Smooth muscle cell of the brain vasculature (primary cell): ENCODE measurements at regions not wholly inside any gene's neighbourhood (a gene's known extent, or its start where the extent isn't known, plus 50 kb on each side); places are given as distances from the start of the nearest gene placed in this dataset.
"Not testable (repeated sequence)": the region's sequence is repeated elsewhere in the genome, so short reads cannot be mapped to it uniquely, and the experiment has no call there.

Experiments
- DNase-seq: peaks from one replicate; pipeline ENCODE4 v3.0.0-alpha.2; 2012; ENCODE audit warnings: low read depth, low spot score

DNA sequence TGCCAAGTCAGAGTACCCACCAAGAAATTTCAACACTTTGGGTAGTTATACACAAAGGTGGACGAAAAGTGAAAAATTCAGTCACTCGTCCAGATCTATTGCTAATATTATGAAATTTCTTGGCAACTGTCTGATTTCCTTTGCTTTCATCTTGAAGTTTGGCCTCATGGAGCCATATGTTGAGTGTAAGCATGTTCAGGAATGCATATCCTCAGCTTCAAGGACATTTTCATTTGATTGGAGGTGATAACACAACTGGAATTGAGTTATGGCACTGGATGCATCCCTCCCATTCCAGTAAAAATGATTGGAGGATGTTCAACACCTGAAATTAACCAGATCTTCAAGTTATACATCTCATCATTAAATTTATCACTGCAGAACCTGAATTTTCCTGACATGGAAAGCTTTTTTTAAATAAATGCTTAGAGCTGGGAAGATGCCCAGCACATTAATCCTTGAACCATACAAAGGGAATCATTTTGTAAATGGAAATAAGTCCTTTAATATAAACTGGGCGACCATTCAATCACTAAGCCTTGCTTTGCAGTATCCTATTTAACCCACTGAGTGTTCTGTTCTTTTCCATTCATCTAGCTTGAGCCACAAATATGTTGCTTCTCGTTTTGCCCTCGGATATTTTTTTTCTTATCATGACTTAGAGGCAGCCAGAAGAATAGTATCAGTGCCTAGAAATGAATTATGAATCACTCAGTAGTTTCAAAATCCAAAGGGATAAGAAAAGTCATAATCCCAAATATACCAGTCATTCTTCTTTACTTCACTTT is 273.7 kb upstream of the PIK3R1 start:
- DNase-seq, result no peak

DNA sequence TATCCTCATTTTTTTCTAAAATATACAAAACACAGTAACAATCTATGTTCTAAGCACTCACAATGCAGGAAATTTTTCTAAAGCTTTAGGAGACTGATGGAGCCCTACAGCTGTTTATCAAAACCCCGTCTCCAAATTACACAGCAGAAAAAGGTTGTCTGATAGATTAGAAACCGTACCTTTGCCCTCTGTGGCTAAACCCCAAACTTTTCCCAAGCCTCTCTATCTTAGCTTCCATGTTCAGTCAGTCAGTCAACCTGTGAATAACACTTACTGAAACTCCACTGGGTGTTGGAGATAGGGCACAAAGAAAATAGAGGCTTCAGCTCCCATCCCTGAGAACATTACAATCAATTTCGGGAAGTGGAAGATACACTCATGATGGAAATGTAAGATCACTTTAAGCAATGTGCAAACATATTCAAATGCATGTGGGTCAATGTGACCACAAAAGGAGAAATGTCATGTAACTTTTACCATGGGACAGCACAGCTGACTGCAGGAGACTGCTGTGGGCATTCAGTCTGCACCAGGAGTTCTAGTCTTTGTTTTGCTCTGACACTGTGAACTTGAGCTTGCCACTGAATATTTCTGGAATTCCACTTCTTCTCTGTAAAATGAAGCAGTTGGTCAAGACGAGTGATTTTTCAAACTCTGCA is 279.5 kb upstream of the PIK3R1 start:
- DNase-seq, result no peak

DNA sequence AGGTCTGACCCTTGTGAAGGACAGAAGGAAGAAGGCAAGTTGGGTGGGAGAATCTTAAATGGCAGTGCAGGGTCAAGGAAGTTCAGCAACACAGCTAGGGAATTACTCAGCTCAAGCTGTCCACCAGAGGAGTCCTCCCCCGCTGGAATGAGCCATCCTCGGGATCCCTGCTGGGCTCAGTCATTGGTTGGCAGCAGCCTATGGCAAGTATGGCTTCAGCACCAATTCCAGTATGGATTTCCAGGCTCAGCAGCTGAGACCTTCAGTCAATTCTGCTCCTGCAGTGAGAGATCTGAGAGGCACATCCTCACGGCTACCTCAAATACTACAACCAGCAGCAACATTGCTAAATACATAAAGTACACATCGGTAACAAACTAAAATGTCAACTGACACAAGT is 280.6 kb upstream of the PIK3R1 start:
- DNase-seq, result no peak

DNA sequence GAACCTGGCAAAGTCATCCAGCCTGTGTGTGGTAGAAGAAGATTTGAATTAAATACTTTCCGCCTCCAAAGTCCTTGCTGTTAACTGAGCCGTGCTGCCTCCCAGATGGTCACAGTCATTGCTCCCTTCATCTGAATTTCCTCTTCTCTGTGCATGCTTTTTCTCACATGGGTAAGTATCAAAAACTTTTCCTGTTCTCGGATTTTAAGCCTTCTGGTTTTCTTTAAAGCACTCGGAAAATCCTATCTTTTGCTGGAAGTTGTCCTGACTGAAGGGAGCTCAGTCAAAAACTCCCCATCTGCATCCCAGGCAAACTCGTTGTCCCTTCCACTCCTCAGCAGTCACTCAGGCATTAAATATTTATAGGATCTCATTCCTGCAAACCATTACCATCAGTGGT is 290.0 kb upstream of the PIK3R1 start:
- DNase-seq, result no peak

DNA sequence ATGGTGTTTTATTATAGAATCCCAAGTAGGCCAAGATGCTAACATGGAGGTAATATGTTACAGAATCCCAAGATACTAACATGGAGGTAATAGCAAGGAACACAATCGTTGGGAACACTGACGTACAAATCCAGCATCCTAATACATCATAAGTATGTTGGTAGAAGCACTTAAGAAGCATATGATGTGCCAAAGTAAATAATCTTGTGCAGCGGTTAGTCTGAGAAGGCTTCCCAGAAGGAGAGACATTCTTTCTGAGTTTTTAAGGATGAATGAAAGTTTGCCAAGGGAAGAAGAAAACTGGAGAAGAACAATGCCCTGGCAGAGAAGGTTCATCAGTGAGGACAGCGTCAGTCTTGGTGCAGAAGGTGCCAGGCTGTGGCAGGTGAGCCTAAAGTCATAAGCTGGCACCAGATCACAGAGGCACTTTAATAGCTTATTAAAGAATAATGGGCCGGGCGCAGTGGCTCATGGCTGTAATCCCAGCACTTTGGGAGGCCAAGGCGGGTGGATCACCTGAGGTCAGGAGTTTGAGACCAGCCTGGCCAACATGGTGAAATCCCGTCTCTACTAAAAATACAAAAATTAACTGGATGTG is 294.5 kb upstream of the PIK3R1 start:
- DNase-seq, result no peak

DNA sequence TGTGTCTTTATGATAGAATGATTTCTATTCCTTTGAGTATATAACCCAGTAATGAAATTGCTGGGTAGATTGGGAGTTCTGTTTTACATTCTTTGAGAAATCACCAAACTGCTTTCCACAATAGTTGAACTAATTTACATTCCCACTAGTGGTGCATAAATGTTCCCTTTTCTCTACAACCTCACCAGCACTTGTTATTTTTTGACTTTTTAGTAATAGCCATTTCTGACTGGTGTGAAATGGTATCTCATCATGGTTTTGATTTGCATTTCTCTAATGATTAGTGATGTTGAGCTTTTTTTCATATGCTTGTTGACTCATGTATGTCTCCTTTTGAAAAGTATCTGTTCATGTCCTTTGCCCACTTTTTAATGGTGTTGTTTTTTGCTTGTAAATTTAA is 296.0 kb upstream of the PIK3R1 start:
- DNase-seq, result not testable (repeated sequence)

DNA sequence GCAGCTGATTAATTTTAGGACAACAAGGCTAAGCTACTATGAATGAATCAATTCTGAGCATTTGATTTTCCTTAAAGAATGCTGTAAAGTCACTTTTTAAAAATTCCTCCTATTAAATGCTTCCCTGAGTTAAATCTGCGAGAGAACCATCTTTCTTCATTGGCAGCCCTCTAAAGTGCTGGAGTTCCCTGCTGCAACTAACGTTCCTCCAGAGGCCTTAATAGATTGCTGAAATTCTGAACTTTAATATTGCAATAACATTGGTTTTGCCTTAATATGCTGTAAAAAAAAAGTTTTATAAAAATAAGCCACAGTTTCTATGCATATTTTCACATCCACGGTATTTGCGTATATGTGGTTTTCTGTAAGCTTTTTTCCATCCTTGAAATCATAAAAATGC is 298.0 kb upstream of the PIK3R1 start:
- no peak for DNase-seq

DNA sequence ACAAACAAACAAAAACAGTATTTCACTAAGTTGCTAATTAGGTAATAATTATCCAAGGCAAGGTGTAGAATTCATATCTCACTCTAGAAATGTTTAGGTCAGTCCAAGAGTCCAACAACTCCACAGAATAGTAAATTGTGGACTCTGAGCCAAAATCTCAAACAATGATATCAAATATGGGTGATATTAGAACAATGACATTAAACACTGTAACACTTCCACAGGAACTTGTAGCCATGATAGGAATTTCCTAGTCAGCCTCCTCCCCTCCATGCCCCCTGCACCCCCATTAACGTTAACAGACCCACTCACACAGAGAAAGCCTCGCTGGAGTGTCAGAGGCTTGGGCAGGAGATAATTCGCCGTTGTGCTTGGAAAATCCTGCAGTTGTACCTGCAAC is 305.0 kb upstream of the PIK3R1 start:
- no peak for DNase-seq

DNA sequence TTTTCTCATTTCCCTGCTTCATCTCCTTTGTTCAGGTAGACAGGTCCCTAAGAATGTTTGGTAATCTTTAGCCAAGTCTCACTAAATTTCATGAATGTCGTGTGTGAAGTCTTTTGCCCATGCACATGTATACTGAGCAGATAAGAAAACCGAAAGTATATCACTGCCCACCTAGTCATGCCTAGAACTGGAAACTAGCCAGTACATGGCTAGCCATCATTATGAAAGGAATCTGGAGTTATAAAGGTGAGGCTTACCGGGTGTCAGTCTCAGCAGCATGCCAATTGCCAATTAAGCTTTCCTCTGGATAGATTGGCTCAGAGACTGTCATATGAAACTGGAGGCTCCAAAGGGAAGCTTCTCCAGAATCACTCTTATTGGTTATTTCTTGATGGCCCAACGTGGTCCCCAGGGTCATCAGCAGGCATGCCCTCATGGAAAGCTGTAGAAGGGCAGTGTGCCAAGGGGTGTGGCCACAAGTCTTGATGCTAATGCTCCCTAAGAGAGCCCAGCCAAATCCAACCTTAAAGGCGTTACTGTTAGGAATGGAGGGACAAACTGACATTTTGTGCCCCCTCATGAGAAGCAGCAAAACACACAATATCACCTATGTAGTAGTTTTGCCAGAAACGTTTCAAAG is 307.3 kb upstream of the PIK3R1 start:
- DNase-seq, result no peak

DNA sequence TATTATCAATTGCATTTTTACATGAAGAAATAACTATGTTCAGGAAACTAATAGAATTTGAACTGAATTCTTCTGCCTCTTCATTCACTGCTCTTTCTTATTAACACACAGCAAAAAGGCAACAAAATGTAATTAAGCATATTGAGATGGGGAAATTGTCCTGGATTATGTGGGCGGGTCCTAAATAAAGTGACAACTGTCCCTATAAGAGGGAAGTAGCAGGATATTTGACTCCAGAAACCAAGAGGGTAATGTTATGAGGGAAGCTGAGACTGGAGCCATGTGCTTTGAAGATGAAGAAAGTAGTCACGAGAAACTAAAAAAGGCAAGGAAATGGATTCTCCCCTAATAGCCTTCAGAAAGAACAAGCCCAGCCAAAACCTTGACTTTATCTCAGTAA is 311.2 kb upstream of the PIK3R1 start:
- no peak for DNase-seq

DNA sequence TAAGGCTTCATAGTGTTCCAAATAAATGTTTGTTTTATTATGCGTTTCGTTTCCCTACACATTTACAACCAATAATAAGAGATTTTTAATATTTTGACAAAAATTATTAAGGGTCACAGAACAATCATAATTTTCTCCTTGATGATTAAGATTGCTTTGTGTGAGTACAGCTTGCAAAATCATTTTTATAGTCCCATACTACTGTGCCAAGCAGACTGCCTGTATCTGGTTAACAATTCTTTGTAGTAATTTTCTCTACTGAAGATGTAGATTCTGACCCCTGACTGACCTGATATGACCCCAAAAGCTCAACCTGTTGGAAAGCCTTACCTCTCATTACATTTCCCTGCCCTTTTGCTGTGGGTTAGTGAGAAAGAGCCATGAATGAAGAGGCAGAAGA is 311.9 kb upstream of the PIK3R1 start:
- no peak for DNase-seq

DNA sequence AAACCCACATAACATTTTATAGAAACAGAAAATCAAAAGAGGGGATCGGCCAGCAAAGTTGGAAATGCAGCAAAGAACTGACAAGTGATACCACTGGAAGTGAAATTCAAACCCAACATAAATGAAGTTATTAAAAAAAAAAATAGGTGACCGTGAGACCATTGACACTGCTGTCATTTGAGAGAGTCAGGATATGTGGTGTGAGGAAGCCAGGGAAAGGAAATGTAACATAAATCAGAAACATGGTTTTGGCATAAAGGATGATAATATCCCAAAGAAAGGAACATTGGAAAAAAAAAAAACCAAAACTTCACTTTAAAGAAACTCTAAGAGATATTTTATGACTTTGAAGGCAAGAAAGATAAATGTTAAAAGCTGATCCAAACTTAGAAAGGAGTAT is 312.4 kb upstream of the PIK3R1 start:
- DNase-seq, result no peak

DNA sequence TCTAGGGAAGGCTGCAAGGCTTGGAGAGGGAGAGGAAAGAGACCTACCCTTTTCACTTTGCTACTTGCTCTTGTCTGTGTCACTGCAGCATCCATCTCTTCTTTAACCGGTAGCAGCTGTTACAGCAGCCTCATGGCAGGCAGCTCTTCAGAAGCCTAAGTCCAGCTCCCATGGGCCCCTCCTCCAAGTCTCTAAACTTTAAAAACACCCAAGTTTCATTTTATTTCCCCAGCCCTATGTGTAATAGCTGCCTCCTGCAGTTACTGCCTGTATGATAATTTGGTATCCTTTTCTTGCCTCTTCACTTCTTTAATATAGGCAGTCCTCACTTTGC is 313.1 kb upstream of the PIK3R1 start:
- no peak for DNase-seq

DNA sequence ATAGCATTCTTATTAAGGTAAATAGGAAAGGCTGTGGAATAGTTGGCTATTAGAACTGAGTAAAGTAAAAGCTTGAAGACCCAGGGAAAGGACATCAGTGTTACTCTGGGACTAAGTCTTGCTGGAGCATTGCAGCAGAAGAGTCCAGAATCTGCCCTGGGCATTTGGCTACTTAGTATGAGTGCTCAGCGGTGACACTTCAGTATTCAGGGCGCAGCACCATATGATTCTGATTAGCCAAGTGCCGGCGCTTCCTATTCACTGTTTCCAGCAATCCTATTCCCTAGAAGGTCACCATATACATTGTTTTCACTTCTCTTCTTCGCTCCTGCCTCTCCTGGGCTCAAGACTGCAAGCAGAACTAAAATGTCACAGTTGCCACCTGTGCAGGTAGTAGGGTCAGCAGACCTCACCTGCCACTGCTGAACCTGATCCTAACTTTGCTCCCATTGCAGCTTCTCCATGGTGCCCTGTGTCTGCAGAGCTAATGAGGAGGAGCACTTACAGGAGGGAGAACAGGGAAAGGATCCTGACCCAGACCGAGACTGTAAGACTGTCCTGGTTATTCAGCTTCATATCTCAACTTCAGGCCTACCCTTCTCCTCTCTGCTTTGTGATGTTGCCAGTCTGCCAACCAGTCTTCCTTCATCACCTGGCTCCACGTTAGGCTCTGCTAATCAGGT is 313.6 kb upstream of the PIK3R1 start:
- no peak for DNase-seq

DNA sequence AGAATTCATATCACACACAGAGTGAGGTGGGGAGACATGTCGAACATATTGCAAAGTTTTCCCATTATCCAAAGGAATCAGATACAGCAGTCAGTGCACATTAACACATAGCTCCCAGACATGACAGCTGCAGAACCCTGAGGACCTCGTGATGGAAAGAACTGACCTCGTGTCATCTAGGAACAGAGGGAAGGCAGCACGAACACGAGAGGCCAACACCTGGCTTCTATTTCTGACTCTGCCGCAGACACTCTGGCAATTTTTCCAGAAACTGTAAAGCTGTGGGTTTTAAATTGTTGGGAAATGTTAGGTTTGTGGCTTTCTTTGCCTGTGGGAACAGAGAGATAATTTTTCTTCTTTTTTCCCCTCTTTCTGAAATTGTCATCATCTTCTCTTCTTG is 315.0 kb upstream of the PIK3R1 start:
- DNase-seq, result no peak

DNA sequence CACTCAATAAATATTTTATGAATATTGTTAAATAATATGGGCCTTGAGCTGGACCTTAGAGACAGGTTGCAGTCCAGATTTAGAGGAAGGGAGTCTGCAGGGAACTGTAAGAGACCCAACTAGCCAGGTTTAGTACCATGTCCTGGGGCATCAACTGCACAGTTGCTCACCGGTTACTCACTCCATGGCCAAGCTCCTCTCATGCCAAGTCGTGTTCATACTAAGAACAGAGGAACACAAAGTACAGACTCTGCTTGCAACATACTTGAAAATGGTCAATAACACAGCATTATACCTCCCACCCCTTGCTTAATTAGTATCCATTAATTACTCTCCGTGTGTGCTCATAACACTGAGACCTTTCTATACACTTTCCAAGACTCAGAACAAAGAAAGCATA is 317.6 kb upstream of the PIK3R1 start:
- no peak for DNase-seq

DNA sequence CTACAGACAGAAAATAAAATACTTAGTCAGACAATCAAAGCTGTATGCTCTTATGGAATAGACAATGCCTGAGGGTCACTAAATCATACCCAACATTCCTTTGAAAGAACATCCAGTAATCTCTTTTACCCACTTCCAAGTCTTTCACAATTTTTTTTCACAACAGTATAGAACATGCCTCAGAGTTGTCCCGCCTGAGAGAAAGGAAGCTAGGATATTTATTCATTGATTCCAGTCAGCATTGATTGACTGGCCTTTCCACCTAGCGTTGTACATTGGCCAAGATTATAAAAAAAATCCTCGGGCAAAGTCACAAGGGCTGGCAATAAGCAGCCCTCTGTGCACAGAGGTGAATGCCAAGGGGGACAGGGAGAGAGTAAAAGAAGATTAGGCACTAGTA is 318.1 kb upstream of the PIK3R1 start:
- DNase-seq, result no peak

DNA sequence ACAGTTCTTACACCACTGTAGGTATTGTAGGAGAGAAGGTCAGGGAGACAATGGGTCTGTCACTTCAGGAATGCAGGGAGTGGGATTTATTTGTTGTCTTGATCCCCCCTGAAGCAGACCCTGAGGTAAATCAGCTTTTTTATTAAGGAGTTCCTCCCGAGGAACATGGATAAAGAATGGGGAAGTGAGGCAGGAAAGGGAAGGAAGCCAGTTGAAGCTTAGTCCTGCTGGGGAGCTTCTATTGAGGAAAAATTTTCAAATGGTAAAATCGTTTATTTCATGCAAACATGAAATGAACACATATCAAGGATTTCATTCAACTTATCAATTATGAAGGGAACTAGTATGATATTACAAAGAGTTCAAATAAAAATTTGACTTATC is 318.6 kb upstream of the PIK3R1 start:
- no peak for DNase-seq

DNA sequence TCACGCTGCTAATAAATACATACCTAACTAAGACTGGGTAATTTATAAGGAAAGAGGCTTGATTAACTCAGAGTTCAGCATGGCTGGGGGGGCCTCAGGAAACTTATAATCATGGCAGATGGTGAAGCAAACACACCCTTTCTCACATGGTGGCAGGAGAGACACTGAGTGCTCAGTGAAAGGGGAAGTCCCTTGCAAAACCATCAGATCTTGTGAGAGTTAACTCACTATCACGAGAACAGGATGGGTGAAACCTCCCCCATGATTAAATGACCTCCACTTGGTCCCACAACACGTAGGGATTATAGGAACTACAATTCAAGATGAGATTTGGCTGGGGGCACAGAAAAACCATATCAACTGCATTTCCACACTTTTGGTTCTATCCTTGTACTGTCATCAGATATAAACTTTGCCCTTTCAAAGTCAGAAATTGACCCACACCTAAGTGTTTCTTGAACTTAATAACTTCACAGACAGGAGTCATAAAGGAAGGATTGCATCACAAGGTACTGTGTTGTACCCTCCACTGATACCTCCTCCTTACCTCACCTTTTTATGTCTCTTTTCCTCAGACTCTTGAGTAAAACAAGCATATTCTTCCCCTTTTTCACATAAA is 319.1 kb upstream of the PIK3R1 start:
- no peak for DNase-seq

DNA sequence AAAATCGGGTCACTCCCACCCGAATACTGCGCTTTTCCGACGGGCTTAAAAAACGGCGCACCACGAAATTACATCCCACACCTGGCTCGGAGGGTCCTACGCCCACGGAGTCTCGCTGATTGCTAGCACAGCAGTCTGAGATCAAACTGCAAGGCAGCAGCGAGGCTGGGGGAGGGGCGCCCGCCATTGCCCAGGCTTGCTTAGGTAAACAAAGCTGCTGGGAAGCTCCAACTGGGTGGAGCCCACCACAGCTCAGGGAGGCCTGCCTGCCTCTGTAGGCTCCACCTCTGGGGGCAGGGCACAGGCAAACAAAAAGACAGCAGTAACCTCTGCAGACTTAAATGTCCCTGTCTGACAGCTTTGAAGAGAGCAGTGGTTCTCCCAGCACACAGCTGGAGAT is 325.7 kb upstream of the PIK3R1 start:
- not testable (repeated sequence) for DNase-seq

DNA sequence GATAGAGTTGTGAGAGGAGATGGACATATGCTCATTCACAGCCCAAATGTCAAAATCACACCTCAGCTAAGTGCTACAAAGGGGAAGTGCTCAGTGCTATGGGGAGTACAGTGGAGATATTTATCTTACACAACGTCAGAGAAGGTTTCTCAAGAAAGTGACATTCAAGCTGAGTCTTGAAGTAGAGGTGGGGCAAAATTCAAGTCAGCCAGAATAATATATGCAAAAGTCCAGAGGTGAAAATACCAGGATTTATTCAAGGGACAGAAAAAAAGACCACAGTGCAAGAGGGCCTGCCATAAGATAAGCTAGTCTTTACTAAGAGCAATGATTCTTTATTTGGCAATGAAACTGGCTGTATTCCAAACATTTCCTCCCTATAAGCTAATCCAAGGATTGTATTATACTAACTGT is 327.8 kb upstream of the PIK3R1 start:
- no peak for DNase-seq

DNA sequence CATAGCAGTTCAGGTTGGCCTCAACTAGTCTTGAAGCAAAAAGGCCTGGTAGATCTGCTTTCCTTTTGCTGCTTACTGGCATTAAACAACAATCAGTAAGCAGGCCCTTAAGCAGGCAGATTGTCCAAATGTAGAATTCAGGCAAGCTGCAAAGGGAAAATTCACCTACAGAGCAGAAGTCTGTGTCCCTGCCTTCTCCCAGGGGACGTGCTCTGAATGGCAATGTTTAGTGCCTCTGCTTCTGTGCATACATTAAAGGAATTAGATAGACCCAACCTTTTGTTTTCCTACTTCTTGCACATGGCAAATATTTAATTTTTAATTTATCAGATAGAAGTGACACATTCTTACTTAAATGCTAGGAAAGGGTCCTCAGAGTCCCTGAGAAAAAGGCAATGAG is 328.8 kb upstream of the PIK3R1 start:
- no peak for DNase-seq
